ENCODE measurements at regions not wholly inside any gene's neighbourhood (a gene's known extent, or its start where the extent isn't known, plus 50 kb on each side); places are given as distances from the start of the nearest gene placed in this dataset.
"Not testable (repeated sequence)": the region's sequence is repeated elsewhere in the genome, so short reads cannot be mapped to it uniquely, and the experiment has no call there.

GRCh38 chr15:23750179-23750578 is 63.1 kb upstream of the NDN start:
- DNase-seq, result no peak

GRCh38 chr15:23750776-23751175 is 63.7 kb upstream of the NDN start:
- DNase-seq, result no peak

- DNase-seq, result no peak
Observed at GRCh38 chr15:23753248-23753647, 66.1 kb upstream of the NDN start.

- no peak for DNase-seq
Observed at GRCh38 chr15:23758891-23759290, 71.8 kb upstream of the NDN start.

GRCh38 chr15:23760024-23760423 is 72.9 kb upstream of the NDN start:
- no peak for DNase-seq

- no peak for DNase-seq
Observed at GRCh38 chr15:23761386-23761785, 74.3 kb upstream of the NDN start.

GRCh38 chr15:23762026-23762425 is 74.9 kb upstream of the NDN start:
- no peak for DNase-seq

GRCh38 chr15:23763021-23763420 is 75.9 kb upstream of the NDN start:
- DNase-seq, result no peak

- no peak for DNase-seq
Observed at GRCh38 chr15:23764306-23764705, 77.2 kb upstream of the NDN start.

GRCh38 chr15:23764716-23765115 is 77.6 kb upstream of the NDN start:
- DNase-seq, result no peak

- not testable (repeated sequence) for DNase-seq
Observed at GRCh38 chr15:23766779-23767178, 79.7 kb upstream of the NDN start.

- DNase-seq, result no peak
Observed at GRCh38 chr15:23773093-23773492, 86.0 kb upstream of the NDN start.

GRCh38 chr15:23787346-23788105 is 100.4 kb upstream of the NDN start:
- no peak for DNase-seq

GRCh38 chr15:23793191-23793680 is 106.1 kb upstream of the NDN start:
- DNase-seq, result no peak

GRCh38 chr15:23797747-23798446 is 110.8 kb upstream of the NDN start:
- no peak for DNase-seq

- DNase-seq, result no peak
Observed at GRCh38 chr15:23801881-23802280, 114.8 kb upstream of the NDN start.

- DNase-seq, result not testable (repeated sequence)
Observed at GRCh38 chr15:23802896-23803435, 115.9 kb upstream of the NDN start.

- DNase-seq, result no peak
Observed at GRCh38 chr15:23806980-23807379, 119.9 kb upstream of the NDN start.

GRCh38 chr15:23823508-23823907 is 136.4 kb upstream of the NDN start:
- no peak for DNase-seq

GRCh38 chr15:23828786-23829185 is 141.7 kb upstream of the NDN start:
- no peak for DNase-seq

GRCh38 chr15:23835953-23836352 is 148.8 kb upstream of the NDN start:
- no peak for DNase-seq

- DNase-seq, result no peak
Observed at GRCh38 chr15:23839893-23840474, 152.9 kb upstream of the NDN start.

GRCh38 chr15:23846218-23846617 is 159.1 kb upstream of the NDN start:
- DNase-seq, result no peak

GRCh38 chr15:23850666-23851065 is 163.6 kb upstream of the NDN start:
- DNase-seq, result no peak
